Upper lobe of left lung (tissue), 6 donors: ENCODE measurements at regions not wholly inside any gene's neighbourhood (a gene's known extent, or its start where the extent isn't known, plus 50 kb on each side); places are given as distances from the start of the nearest gene placed in this dataset.

Experiments used
- ATAC-seq, 2 donors: fragments of 200-7000 bp; cut with Tn5 transposase; one replicate each; pipeline ENCODE4 v1.9.1; 2022; ENCODE audit warnings: mild to moderate bottlenecking in 2 of 2, moderate library complexity in 2 of 2; ENCODE audit not compliant: low FRiP score in 2 of 2
- DNase-seq, 2 donors: peaks; one replicate each; pipeline ENCODE4 v3.0.0-alpha.2; 2019 to 2020
- H3K27ac ChIP-seq, 4 donors: fragments of 200-600 bp; sonication (generic); one replicate each; pipeline ENCODE4 v1.5.1; 2016 to 2019
- H3K27me3 ChIP-seq, 4 donors: fragments of 200-600 bp; sonication (generic); one replicate each; pipeline ENCODE4 v1.5.1; 2017 to 2019
- H3K36me3 ChIP-seq, 4 donors: fragments of 200-600 bp; sonication (generic); one replicate each; pipeline ENCODE4 v1.5.1; 2016 to 2019
- H3K4me1 ChIP-seq, 4 donors: fragments of 200-600 bp; sonication (generic); one replicate each; pipeline ENCODE4 v1.5.1; 2018 to 2019
- H3K4me3 ChIP-seq, 4 donors: fragments of 200-600 bp; sonication (generic); one replicate each; pipeline ENCODE4 v1.5.1; 2017 to 2019; ENCODE audit warnings: mild to moderate bottlenecking in 2 of 4, moderate library complexity in 1 of 4
- H3K9me3 ChIP-seq, 4 donors: fragments of 200-600 bp; sonication (generic); one replicate each; pipeline ENCODE4 v1.5.1; 2018 to 2019
- CTCF ChIP-seq, 6 experiments: fragments of 450-650 bp in 4 of 6; fragments of 200-600 bp in 2 of 6; sonication (generic) in 2 of 6; IDR thresholded peaks; one replicate each; pipeline ENCODE4 v1.5.1; 2016 to 2019; ENCODE audit warnings: antibody characterized with exemption in 6 of 6
- EP300 ChIP-seq, 4 donors: sonication (generic); formaldehyde crosslinking; IDR thresholded peaks; one replicate each; pipeline ENCODE4 v1.5.1; 2017; ENCODE audit warnings: antibody characterized with exemption in 4 of 4, control low read depth in 2 of 4
- POLR2A ChIP-seq, 4 donors: fragments of 450-650 bp; IDR thresholded peaks; one replicate each; pipeline ENCODE4 v1.5.1; 2016 to 2017; ENCODE audit warnings: antibody characterized with exemption in 4 of 4, mild to moderate bottlenecking in 2 of 4
- POLR2AphosphoS5 ChIP-seq, 2 donors: sonication (generic); formaldehyde crosslinking; IDR thresholded peaks; one replicate each; pipeline ENCODE4 v1.5.1; 2017; ENCODE audit warnings: antibody characterized with exemption in 2 of 2
- WGBS, 2 donors: methylation state at CpG; one replicate each; pipeline ENCODE4 v1.1.5; 2017 to 2018; 5-methylcytosine and 5-hydroxymethylcytosine counted together
- donor health status: DM: no; HTN: no; CAD: no; lungs with moderate emphysema.
- donor health status: DM: no; HTN: yes; CAD: no; lungs with severe emphysema.

DNA sequence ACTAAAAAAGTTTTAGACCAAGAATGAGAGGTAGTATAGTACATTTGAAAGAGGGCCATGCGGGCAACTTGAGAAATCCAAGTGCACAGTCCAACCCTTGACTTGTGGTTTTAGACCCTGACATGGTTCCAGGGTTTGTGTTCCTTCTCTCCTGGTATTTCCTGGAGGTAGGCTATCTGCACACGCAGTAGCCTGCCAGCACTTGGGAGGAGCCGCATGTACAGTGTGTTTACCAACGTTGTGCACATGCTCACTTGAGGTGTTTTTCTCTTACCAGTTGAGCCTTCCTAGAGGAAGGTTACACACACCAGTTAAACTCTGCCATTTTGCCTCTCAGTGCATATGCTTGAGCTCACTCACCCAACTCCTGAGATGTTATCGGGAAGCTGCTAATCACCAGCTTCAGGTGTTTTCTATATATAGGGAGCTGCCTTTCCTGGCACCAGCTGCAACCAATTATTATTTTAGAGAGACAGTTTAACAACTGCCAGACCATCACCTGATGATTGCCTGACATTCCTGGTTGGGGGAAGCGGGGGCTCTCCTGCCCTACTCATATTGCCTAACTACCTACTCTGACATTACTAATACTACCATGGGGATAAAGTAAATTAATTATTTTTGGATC lies 593.4 kb upstream of the TUSC1 start:
- TF ChIP-seq CTCF (IDR thresholded peaks at IDR 0.05) (no peak), POLR2A (IDR thresholded peaks at IDR 0.05) (no peak), EP300 (IDR thresholded peaks at IDR 0.05) (no peak), POLR2AphosphoS5 (IDR thresholded peaks at IDR 0.05) (no peak)
- Histone ChIP-seq H3K27me3 (no peaks in the 10 kb centered on the region), H3K27ac (no peak overlapping the region), H3K4me1 (no peaks in the 10 kb centered on the region), H3K4me3 (no peak overlapping the region), H3K9me3 (no peaks in the 10 kb centered on the region), H3K36me3 (no peaks in the 10 kb centered on the region)
- WGBS, 2 donors: 43 to 48% methylated on average over 6 of the region's 6 CpGs
- no peak for DNase-seq
- ATAC-seq: no peak

DNA sequence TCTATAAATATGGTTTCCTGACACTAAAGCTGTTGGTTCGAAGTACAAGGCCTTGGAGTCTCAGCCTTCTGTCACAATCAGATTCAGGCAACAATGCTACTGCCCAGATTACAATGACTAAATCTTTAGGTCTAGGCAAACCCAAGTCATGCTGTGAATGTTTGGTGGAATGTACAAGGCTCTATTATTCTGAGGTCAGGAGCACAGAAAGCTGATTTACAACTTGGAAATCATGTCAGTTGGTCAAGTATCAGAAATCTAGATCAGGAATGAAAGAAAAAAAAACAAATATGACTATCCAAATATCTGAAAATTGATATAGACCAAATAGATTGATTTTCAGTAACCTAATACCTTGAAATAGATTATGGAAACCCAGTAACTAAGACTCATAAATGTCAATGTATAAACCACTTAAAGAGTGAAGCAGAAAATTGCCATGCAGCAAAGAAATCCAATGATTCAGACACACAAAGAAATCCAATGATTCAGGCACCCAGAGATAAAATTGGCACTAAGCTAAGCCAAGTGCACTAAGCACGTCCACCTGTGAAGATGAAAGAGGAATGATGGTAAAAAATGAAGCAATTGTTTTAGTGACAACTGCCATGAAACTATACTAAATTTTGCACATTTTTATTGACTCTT lies 588.0 kb upstream of the TUSC1 start:
- WGBS, 2 donors: 67 to 69% methylated on average over 2 of the region's 2 CpGs
- TF ChIP-seq POLR2AphosphoS5 (IDR thresholded peaks at IDR 0.05): no peak
- TF ChIP-seq POLR2A (IDR thresholded peaks at IDR 0.05): no peak
- TF ChIP-seq CTCF (IDR thresholded peaks at IDR 0.05): no peak
- no peak for TF ChIP-seq EP300 (IDR thresholded peaks at IDR 0.05)
- no peak for DNase-seq
- no peaks in the 10 kb centered on the region for H3K9me3 ChIP-seq
- ATAC-seq: no peak
- no peak overlapping the region for H3K27ac ChIP-seq
- no peaks in the 10 kb centered on the region for H3K27me3 ChIP-seq
- no peaks in the 10 kb centered on the region for H3K4me1 ChIP-seq
- H3K36me3 ChIP-seq: no peaks in the 10 kb centered on the region
- no peak overlapping the region for H3K4me3 ChIP-seq

DNA sequence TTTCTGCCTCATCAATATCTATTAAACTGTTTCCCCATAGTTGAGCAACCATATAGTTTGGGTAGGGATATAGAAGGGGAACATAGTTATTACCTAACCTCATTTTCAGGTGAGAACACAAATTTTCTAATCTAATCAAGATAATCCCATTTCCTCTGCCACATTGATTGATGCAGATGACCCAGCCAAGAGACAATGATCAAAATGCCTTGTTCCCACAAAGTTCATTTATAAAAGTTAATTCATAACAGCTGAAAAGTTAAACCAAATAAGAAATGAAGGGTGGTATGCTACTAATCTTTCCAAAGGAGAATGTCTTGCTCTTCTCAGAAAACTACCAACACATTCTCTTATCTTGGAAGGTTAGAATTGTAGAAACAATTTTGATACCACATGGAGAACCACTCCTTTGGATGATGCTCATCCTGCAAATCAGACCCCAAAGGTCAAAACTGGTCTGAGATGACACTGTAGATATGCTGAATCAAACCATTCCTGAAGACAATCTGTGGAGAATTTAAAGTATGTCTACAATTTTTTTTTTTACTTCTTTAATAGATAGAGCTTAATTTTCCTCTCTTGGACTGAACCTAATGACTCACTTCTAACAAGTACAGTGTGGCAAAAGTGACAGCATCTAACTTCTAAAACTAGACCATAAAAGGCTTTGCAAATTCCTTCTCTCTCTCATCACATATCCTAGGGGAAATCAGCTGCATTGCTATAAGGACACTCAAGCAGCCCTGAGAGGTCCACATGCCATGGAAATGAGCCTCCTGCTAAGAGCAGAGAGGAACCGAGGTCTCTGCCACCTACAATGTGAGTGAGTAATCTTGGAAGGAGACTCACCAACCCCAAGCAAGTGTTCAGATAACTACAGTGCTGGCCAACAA lies 586.7 kb upstream of the TUSC1 start:
- DNase-seq (no peak), ATAC-seq (no peak)
- Histone ChIP-seq H3K36me3 (no peaks in the 10 kb centered on the region), H3K27ac (no peak overlapping the region), H3K27me3 (no peaks in the 10 kb centered on the region), H3K4me3 (no peak overlapping the region), H3K4me1 (no peaks in the 10 kb centered on the region), H3K9me3 (no peaks in the 10 kb centered on the region)
- TF ChIP-seq CTCF (IDR thresholded peaks at IDR 0.05) (no peak), POLR2AphosphoS5 (IDR thresholded peaks at IDR 0.05) (no peak), POLR2A (IDR thresholded peaks at IDR 0.05) (no peak), EP300 (IDR thresholded peaks at IDR 0.05) (no peak)
- WGBS, 2 donors: 44 to 64% methylated on average over 1 of the region's 1 CpG

- no peak for TF ChIP-seq EP300 (IDR thresholded peaks at IDR 0.05)
- no peak for TF ChIP-seq POLR2A (IDR thresholded peaks at IDR 0.05)
- TF ChIP-seq POLR2AphosphoS5 (IDR thresholded peaks at IDR 0.05): no peak
- no peak for TF ChIP-seq CTCF (IDR thresholded peaks at IDR 0.05)
- no peak for DNase-seq
Observed at GRCh38 chr9:26263478-26263877, 585.2 kb upstream of the TUSC1 start.

More at GRCh38 chr9:26263478-26263877, 585.2 kb upstream of the TUSC1 start:
- Histone ChIP-seq H3K4me3 (no peak overlapping the region), H3K9me3 (no peaks in the 10 kb centered on the region), H3K27ac (no peak overlapping the region), H3K27me3 (no peaks in the 10 kb centered on the region), H3K4me1 (no peaks in the 10 kb centered on the region), H3K36me3 (no peaks in the 10 kb centered on the region)
- ATAC-seq: no peak
